Tibial nerve (tissue), 3 donors: ENCODE measurements at regions not wholly inside any gene's neighbourhood (a gene's known extent, or its start where the extent isn't known, plus 50 kb on each side); places are given as distances from the start of the nearest gene placed in this dataset.

Experiments
- POLR2A ChIP-seq, 2 donors: fragments of 450-650 bp; IDR thresholded peaks; one replicate each; pipeline ENCODE4 v1.6.1; 2017; ENCODE audit warnings: antibody characterized with exemption in 2 of 2, mild to moderate bottlenecking in 2 of 2, moderate library complexity in 2 of 2
- TF ChIP-seq, protein P1 (sequence below), 5 experiments: fragments of 200-600 bp in 3 of 5; fragments of 450-650 bp in 2 of 5; sonication (generic) in 3 of 5; IDR thresholded peaks; one replicate each; pipeline ENCODE4 v1.5.1; 2016 to 2019; ENCODE audit warnings: antibody characterized with exemption in 5 of 5, mild to moderate bottlenecking in 3 of 5, moderate library complexity in 2 of 5

DNA sequence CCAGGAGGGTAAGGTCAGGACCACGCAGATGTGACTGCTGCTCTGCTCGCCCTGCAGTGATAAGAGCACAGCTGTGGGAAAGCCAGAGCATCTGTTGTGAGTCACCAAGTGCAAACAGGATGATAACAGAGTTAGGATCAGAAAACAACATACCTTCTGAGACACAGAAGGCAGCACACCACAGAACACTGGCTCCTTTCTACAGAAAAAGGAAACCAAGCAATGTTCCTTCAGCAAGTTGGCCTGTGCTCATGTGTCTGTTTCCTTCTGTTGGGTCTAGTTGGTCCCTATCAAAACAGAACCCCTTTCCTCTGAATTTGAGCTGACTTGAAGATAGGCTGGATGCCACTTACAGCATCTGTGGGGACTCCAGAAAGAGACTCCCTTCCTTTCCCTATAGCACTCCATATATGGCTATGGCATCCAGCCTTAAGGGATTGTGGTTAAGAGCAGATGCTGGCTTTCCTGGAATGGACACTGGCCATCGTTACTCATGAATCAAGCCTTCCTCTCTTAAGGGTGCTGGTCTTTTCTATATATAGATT is 440.7 kb upstream of the THBS1 start:
- TF ChIP-seq, protein P1, sequence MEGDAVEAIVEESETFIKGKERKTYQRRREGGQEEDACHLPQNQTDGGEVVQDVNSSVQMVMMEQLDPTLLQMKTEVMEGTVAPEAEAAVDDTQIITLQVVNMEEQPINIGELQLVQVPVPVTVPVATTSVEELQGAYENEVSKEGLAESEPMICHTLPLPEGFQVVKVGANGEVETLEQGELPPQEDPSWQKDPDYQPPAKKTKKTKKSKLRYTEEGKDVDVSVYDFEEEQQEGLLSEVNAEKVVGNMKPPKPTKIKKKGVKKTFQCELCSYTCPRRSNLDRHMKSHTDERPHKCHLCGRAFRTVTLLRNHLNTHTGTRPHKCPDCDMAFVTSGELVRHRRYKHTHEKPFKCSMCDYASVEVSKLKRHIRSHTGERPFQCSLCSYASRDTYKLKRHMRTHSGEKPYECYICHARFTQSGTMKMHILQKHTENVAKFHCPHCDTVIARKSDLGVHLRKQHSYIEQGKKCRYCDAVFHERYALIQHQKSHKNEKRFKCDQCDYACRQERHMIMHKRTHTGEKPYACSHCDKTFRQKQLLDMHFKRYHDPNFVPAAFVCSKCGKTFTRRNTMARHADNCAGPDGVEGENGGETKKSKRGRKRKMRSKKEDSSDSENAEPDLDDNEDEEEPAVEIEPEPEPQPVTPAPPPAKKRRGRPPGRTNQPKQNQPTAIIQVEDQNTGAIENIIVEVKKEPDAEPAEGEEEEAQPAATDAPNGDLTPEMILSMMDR (IDR thresholded peaks at IDR 0.05) = no peak
- TF ChIP-seq POLR2A (IDR thresholded peaks at IDR 0.05) = no peak
